AG09309 (cell line): ENCODE measurements at regions not wholly inside any gene's neighbourhood (a gene's known extent, or its start where the extent isn't known, plus 50 kb on each side); places are given as distances from the start of the nearest gene placed in this dataset.

Experiments used
- DNase-seq: peaks from one replicate; pipeline ENCODE4 v3.0.0-alpha.2; 2010; ENCODE audit warnings: low read depth
- H3K4me3 ChIP-seq: 2 replicates; pipeline ENCODE4 v1.5.1; 2011; ENCODE audit warnings: mild to moderate bottlenecking, low read depth, low read length, moderate library complexity; ENCODE audit not compliant: control insufficient read depth
- CTCF ChIP-seq: IDR thresholded peaks from 2 replicates; pipeline ENCODE4 v1.5.1; 2011; ENCODE audit warnings: mild to moderate bottlenecking, low read depth, low read length, inconsistent platforms; ENCODE audit not compliant: insufficient read depth, control insufficient read depth; ENCODE audit errors: missing control alignments

GRCh38 chr11:104546501-104546900, 351.8 kb downstream of the CASP12 start:
- no peak for DNase-seq
- TF ChIP-seq CTCF, result no peak

GRCh38 chr11:104541701-104542100, 356.6 kb downstream of the CASP12 start:
- no peak for TF ChIP-seq CTCF
- DNase-seq, result no peak
- no peak overlapping the region for H3K4me3 ChIP-seq

More at GRCh38 chr11:104546501-104546900, 351.8 kb downstream of the CASP12 start:
- no peak overlapping the region for H3K4me3 ChIP-seq

- no peak overlapping the region for H3K4me3 ChIP-seq
- DNase-seq, result no peak
- no peak for TF ChIP-seq CTCF
These were observed 359.9 kb downstream of the CASP12 start for GRCh38 chr11:104538313-104538712.

GRCh38 chr11:104534278-104534677, 364.0 kb downstream of the CASP12 start:
- H3K4me3 ChIP-seq, result no peak overlapping the region
- TF ChIP-seq CTCF, result no peak
- DNase-seq, result no peak

GRCh38 chr11:104531894-104532293, 366.4 kb downstream of the CASP12 start:
- no peak overlapping the region for H3K4me3 ChIP-seq
- DNase-seq, result no peak
- no peak for TF ChIP-seq CTCF

GRCh38 chr11:104531075-104531474, 367.1 kb upstream of the PDGFD start:
- no peak for TF ChIP-seq CTCF
- no peak for DNase-seq
- no peak overlapping the region for H3K4me3 ChIP-seq

- no peak for DNase-seq
- no peak overlapping the region for H3K4me3 ChIP-seq
- no peak for TF ChIP-seq CTCF
These were observed 366.0 kb upstream of the PDGFD start for GRCh38 chr11:104529906-104530305.
